GM23338 (cell line): ENCODE measurements at regions not wholly inside any gene's neighbourhood (a gene's known extent, or its start where the extent isn't known, plus 50 kb on each side); places are given as distances from the start of the nearest gene placed in this dataset.

ENCODE experiments used
- ATAC-seq: fragments of 200-7000 bp; cut with Tn5 transposase; 3 replicates; pipeline ENCODE4 v1.9.1; 2020
- DNase-seq: peaks from one replicate; pipeline ENCODE4 v3.0.0-alpha.2; 2015; ENCODE audit warnings: low spot score
- H2AFZ ChIP-seq: fragments of 200-600 bp; sonication (generic); 2 replicates; pipeline ENCODE4 v1.8.0; 2016; ENCODE audit warnings: antibody characterized with exemption, mild to moderate bottlenecking, moderate library complexity
- H3F3A ChIP-seq: fragments of 200-600 bp; sonication (generic); replicated peaks from 2 replicates; pipeline ENCODE4 v1.8.0; 2017; ENCODE audit warnings: antibody characterized with exemption, mixed run types, low read depth
- H3K27ac ChIP-seq: fragments of 200-600 bp; sonication (generic); 2 replicates; pipeline ENCODE4 v1.6.1; 2016; ENCODE audit warnings: low read depth
- H3K27me3 ChIP-seq: fragments of 200-600 bp; sonication (generic); 2 replicates; pipeline ENCODE4 v1.8.0; 2016; ENCODE audit warnings: mild to moderate bottlenecking, mixed run types, moderate library complexity; ENCODE audit not compliant: insufficient read depth
- H3K36me3 ChIP-seq: fragments of 200-600 bp; sonication (generic); 2 replicates; pipeline ENCODE4 v1.8.0; 2016; ENCODE audit warnings: mild to moderate bottlenecking; ENCODE audit not compliant: insufficient read depth
- H3K4me1 ChIP-seq: fragments of 200-600 bp; sonication (generic); 2 replicates; pipeline ENCODE4 v1.8.0; 2016; ENCODE audit warnings: mild to moderate bottlenecking, moderate library complexity; ENCODE audit not compliant: insufficient read depth
- H3K4me2 ChIP-seq: fragments of 200-600 bp; sonication (generic); 2 replicates; pipeline ENCODE4 v1.7.1; 2017; ENCODE audit warnings: mixed run types
- H3K4me3 ChIP-seq: fragments of 200-600 bp; sonication (generic); 2 replicates; pipeline ENCODE4 v1.6.1; 2016; ENCODE audit warnings: mixed run types
- H3K79me2 ChIP-seq: fragments of 200-600 bp; sonication (generic); replicated peaks from 2 replicates; pipeline ENCODE4 v1.8.0; 2017; ENCODE audit warnings: mild to moderate bottlenecking; ENCODE audit not compliant: insufficient read depth
- H3K9me2 ChIP-seq: fragments of 200-600 bp; sonication (generic); 2 replicates; pipeline ENCODE4 v1.8.0; 2017; ENCODE audit not compliant: insufficient read depth
- H4K20me1 ChIP-seq: fragments of 200-600 bp; sonication (generic); replicated peaks from 2 replicates; pipeline ENCODE4 v1.8.0; 2017; ENCODE audit warnings: mild to moderate bottlenecking; ENCODE audit not compliant: insufficient read depth
- H3K27ac Mint-ChIP-seq: 2 replicates; pipeline ENCODE4 v1.8.0; 2020; ENCODE audit warnings: inconsistent platforms, mild to moderate bottlenecking, moderate library complexity, mixed read lengths
- H3K27me3 Mint-ChIP-seq: 3 replicates; pipeline ENCODE4 v1.8.0; 2022; ENCODE audit warnings: low read depth, mild to moderate bottlenecking, moderate library complexity, mixed read lengths, inconsistent platforms; ENCODE audit not compliant: insufficient read depth, poor library complexity
- H3K36me3 Mint-ChIP-seq: 3 replicates; pipeline ENCODE4 v1.8.0; 2021; ENCODE audit warnings: low read depth, mild to moderate bottlenecking, inconsistent platforms, moderate library complexity, mixed read lengths
- H3K4me1 Mint-ChIP-seq: 3 replicates; pipeline ENCODE4 v1.8.0; 2020; ENCODE audit warnings: mild to moderate bottlenecking, inconsistent platforms, mixed read lengths
- H3K4me3 Mint-ChIP-seq: 3 replicates; pipeline ENCODE4 v1.8.0; 2021; ENCODE audit warnings: moderate library complexity, mild to moderate bottlenecking, inconsistent platforms, mixed read lengths
- H3K9me3 Mint-ChIP-seq: 3 replicates; pipeline ENCODE4 v1.8.0; 2020; ENCODE audit warnings: moderate library complexity, mild to moderate bottlenecking, inconsistent platforms, mixed read lengths
- EZH2phosphoT487 ChIP-seq: fragments of 200-600 bp; sonication (generic); IDR thresholded peaks from one replicate; pipeline ENCODE4 v1.8.1; 2018; ENCODE audit warnings: antibody characterized with exemption; ENCODE audit not compliant: unreplicated experiment
- JUNB ChIP-seq: IDR thresholded peaks from one replicate; pipeline ENCODE4 v1.6.1; 2016; ENCODE audit warnings: antibody characterized with exemption; ENCODE audit not compliant: unreplicated experiment
- REST ChIP-seq: IDR thresholded peaks from one replicate; pipeline ENCODE4 v1.6.1; 2018; ENCODE audit warnings: antibody characterized with exemption; ENCODE audit not compliant: unreplicated experiment
- STAT1 ChIP-seq: IDR thresholded peaks from one replicate; pipeline ENCODE4 v1.6.1; 2016; ENCODE audit warnings: antibody characterized with exemption; ENCODE audit not compliant: unreplicated experiment
- ZNF114 ChIP-seq: fragments of 250-450 bp; sonication (Bioruptor Pico); IDR thresholded peaks from 2 replicates; pipeline ENCODE4 v1.5.0; 2020; ENCODE audit warnings: mild to moderate bottlenecking, moderate library complexity
- ZNF331 ChIP-seq: fragments of 250-450 bp; sonication (Bioruptor Pico); IDR thresholded peaks from 2 replicates; pipeline ENCODE4 v1.5.0; 2020; ENCODE audit warnings: low read depth, mild to moderate bottlenecking, moderate library complexity
- ZNF462 ChIP-seq: fragments of 250-450 bp; sonication (Bioruptor Pico); IDR thresholded peaks from 2 replicates; pipeline ENCODE4 v1.5.0; 2020; ENCODE audit warnings: mild to moderate bottlenecking, moderate library complexity
- TF ChIP-seq, protein P1 (sequence below), 2 experiments: fragments of 200-600 bp in 1 of 2; sonication (generic) in 1 of 2; conservative IDR thresholded peaks; 2 replicates each; pipeline versions ENCODE4 v1.5.1 to v1.6.1; 2016 to 2017; ENCODE audit warnings: antibody characterized with exemption in 2 of 2, low read depth in 2 of 2, mild to moderate bottlenecking in 2 of 2, moderate library complexity in 1 of 2
- TF ChIP-seq, protein P2 (sequence below): IDR thresholded peaks from 2 replicates; pipeline ENCODE4 v1.6.1; 2016; ENCODE audit warnings: antibody characterized with exemption

DNA sequence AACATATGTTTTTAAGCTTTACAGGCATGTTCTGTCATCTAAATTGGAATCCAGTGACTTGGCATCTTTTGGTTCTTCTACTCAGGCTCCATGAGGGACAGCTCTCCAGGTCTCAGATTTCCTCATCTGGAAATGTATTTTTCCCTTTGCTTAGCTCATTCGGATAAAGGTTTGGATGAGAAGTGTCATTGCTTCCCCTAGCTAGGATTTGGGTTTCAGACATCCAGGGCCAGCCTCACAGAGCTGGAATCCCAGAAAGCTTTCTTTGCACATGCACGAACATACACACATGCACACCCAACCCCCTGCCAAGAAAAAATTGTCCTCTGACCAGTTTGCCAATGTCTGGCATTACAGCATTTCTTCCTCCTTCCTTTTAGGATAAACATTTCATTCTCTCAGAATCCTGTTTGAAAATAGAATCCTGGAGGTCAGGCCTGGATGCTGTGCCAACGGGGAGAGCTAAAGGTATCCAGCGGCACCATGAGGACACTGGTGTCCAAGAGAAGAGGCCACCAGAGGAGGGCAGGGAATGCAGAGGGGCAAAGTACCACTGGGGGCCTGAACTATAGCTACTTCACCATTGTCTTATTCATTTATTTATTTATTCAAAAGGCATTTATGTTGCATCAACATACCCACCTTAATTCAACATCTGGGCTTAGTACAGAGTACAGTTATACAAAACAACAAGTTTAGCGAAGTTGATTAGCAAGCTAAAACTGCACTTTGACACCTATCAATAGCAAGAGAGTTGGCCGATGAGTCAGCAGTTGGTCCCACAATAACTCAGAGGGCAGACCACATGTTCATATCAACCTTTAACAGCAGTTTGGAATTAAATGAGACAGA is 97.9 kb upstream of the ATL2 start:
- Mint-ChIP-seq H3K36me3 (peaks cover 2% of the 10 kb centered on the region; the same call in 2 of the 3 replicates), H3K4me1 (peaks cover 3% of the 10 kb centered on the region; the same call in 1 of the 3 replicates), H3K4me3 (no peak overlapping the region), H3K27ac (no peak overlapping the region), H3K9me3 (peaks cover 4% of the 10 kb centered on the region; the same call in 2 of the 3 replicates), H3K27me3 (no peaks in the 10 kb centered on the region)
- ATAC-seq = no peak
- Histone ChIP-seq H3K4me1 (no peaks in the 10 kb centered on the region), H3K79me2 (no peaks in the 10 kb centered on the region), H3K36me3 (no peaks in the 10 kb centered on the region), H3K4me3 (no peak overlapping the region), H3F3A (no peaks in the 10 kb centered on the region), H4K20me1 (no peaks in the 10 kb centered on the region), H3K27me3 (no peaks in the 10 kb centered on the region), H3K4me2 (no peak overlapping the region), H2AFZ (no peak overlapping the region), H3K27ac (no peak overlapping the region), H3K9me2 (no peaks in the 10 kb centered on the region)
- no peak for TF ChIP-seq ZNF114 (CRISPR knock-in tag)
- TF ChIP-seq EZH2phosphoT487 = no peak
- no peak for TF ChIP-seq ZNF462 (CRISPR knock-in tag)
- no peak for TF ChIP-seq JUNB
- no peak for TF ChIP-seq ZNF331 (CRISPR knock-in tag)
- TF ChIP-seq STAT1 = no peak
- TF ChIP-seq, protein P1, sequence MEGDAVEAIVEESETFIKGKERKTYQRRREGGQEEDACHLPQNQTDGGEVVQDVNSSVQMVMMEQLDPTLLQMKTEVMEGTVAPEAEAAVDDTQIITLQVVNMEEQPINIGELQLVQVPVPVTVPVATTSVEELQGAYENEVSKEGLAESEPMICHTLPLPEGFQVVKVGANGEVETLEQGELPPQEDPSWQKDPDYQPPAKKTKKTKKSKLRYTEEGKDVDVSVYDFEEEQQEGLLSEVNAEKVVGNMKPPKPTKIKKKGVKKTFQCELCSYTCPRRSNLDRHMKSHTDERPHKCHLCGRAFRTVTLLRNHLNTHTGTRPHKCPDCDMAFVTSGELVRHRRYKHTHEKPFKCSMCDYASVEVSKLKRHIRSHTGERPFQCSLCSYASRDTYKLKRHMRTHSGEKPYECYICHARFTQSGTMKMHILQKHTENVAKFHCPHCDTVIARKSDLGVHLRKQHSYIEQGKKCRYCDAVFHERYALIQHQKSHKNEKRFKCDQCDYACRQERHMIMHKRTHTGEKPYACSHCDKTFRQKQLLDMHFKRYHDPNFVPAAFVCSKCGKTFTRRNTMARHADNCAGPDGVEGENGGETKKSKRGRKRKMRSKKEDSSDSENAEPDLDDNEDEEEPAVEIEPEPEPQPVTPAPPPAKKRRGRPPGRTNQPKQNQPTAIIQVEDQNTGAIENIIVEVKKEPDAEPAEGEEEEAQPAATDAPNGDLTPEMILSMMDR (conservative IDR thresholded peaks at IDR 0.05; ENCODE audit: low read depth in 2 of 2) = no peak
- TF ChIP-seq, protein P2, sequence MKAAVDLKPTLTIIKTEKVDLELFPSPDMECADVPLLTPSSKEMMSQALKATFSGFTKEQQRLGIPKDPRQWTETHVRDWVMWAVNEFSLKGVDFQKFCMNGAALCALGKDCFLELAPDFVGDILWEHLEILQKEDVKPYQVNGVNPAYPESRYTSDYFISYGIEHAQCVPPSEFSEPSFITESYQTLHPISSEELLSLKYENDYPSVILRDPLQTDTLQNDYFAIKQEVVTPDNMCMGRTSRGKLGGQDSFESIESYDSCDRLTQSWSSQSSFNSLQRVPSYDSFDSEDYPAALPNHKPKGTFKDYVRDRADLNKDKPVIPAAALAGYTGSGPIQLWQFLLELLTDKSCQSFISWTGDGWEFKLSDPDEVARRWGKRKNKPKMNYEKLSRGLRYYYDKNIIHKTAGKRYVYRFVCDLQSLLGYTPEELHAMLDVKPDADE = no peak
- no peak for TF ChIP-seq REST
- no peak for DNase-seq
